HEK293 (cell line): ENCODE measurements at regions not wholly inside any gene's neighbourhood (a gene's known extent, or its start where the extent isn't known, plus 50 kb on each side); places are given as distances from the start of the nearest gene placed in this dataset.
A peak's percentile ranks its signal among the peaks of the same experiment; 100 is the strongest.

Experiments
- CTCF ChIA-PET: fragments of 350-600 bp; formaldehyde crosslinking; extraction: SDS; loops from one replicate; lab custom pipeline; 2021; ENCODE audit warnings: antibody characterized with exemption; lab: Yijun Ruan, JAX
- POLR2A ChIA-PET: fragments of 300-600 bp; formaldehyde crosslinking; extraction: SDS; loops from one replicate; lab custom pipeline; 2020; ENCODE audit warnings: antibody characterized with exemption, inconsistent platforms; lab: Yijun Ruan, JAX
- H3K27ac ChIP-seq: fragments of 200-500 bp; sonication (Bioruptor generic); 2 replicates; pipeline ENCODE4 v1.5.1; 2014; ENCODE audit warnings: low read depth, low read length, control low read depth, inconsistent platforms; ENCODE audit errors: extremely low read depth
- H3K36me3 ChIP-seq, 2 experiments: fragments of 200-500 bp in 1 of 2; sonication (Bioruptor generic) in 1 of 2; 1 replicate in 1 of 2; 2 replicates in 1 of 2; pipeline ENCODE4 v1.5.1; 2014 to 2017; ENCODE audit warnings: inconsistent platforms in 2 of 2, low read length in 2 of 2; ENCODE audit not compliant: control insufficient read depth in 2 of 2, insufficient read depth in 1 of 2
- H3K4me1 ChIP-seq: fragments of 200-500 bp; sonication (Bioruptor generic); 2 replicates; pipeline ENCODE4 v1.5.1; 2014; ENCODE audit warnings: mild to moderate bottlenecking, low read length, inconsistent platforms; ENCODE audit not compliant: control insufficient read depth, insufficient read depth
- H3K4me3 ChIP-seq: 2 replicates; pipeline ENCODE4 v1.5.1; 2011; ENCODE audit warnings: low read depth, mild to moderate bottlenecking, control low read depth, low read length, moderate library complexity
- H3K9me3 ChIP-seq: fragments of 200-500 bp; sonication (Bioruptor generic); 2 replicates; pipeline ENCODE4 v1.5.1; 2014; ENCODE audit warnings: low read depth, low read length, inconsistent platforms; ENCODE audit not compliant: control insufficient read depth, insufficient read depth
- EGR2 ChIP-seq: fragments of 450-650 bp; formaldehyde crosslinking; IDR thresholded peaks from 2 replicates; pipeline ENCODE4 v1.5.1; 2016; ENCODE audit warnings: low read depth, missing biosample characterization, missing genetic modification characterization
- GLIS2 ChIP-seq: fragments of 450-650 bp; formaldehyde crosslinking; IDR thresholded peaks from 2 replicates; pipeline ENCODE4 v1.5.1; 2016; ENCODE audit warnings: missing biosample characterization, missing genetic modification characterization
- KLF9 ChIP-seq: fragments of 450-650 bp; formaldehyde crosslinking; IDR thresholded peaks from 2 replicates; pipeline ENCODE4 v1.5.1; 2016; ENCODE audit warnings: missing biosample characterization, missing genetic modification characterization, low read depth
- MYNN ChIP-seq: fragments of 450-650 bp; formaldehyde crosslinking; IDR thresholded peaks from 2 replicates; pipeline ENCODE4 v1.5.1; 2016; ENCODE audit warnings: missing biosample characterization, missing genetic modification characterization, borderline replicate concordance
- PRDM1 ChIP-seq: fragments of 450-650 bp; formaldehyde crosslinking; IDR thresholded peaks from 2 replicates; pipeline ENCODE4; 2016; ENCODE audit warnings: missing biosample characterization, missing genetic modification characterization
- REPIN1 ChIP-seq: fragments of 450-650 bp; formaldehyde crosslinking; IDR thresholded peaks from 2 replicates; pipeline ENCODE4 v1.5.1; 2017; ENCODE audit warnings: missing biosample characterization, missing genetic modification characterization, low read depth
- ZBTB21 ChIP-seq: fragments of 450-650 bp; formaldehyde crosslinking; IDR thresholded peaks from 2 replicates; pipeline ENCODE4 v1.5.1; 2017; ENCODE audit warnings: missing biosample characterization, missing genetic modification characterization
- ZFHX2 ChIP-seq: fragments of 450-650 bp; formaldehyde crosslinking; conservative IDR thresholded peaks from 2 replicates; pipeline ENCODE4 v1.5.1; 2016; ENCODE audit warnings: missing biosample characterization, missing genetic modification characterization
- ZFP37 ChIP-seq: fragments of 450-650 bp; formaldehyde crosslinking; IDR thresholded peaks from 2 replicates; pipeline ENCODE4 v1.5.1; 2016; ENCODE audit warnings: missing biosample characterization, missing genetic modification characterization
- ZIC2 ChIP-seq: fragments of 450-650 bp; formaldehyde crosslinking; IDR thresholded peaks from 2 replicates; pipeline ENCODE4 v1.5.1; 2016; ENCODE audit warnings: missing biosample characterization, missing genetic modification characterization
- ZNF138 ChIP-seq: fragments of 450-650 bp; formaldehyde crosslinking; IDR thresholded peaks from 2 replicates; pipeline ENCODE4 v1.5.1; 2016; ENCODE audit warnings: missing biosample characterization, missing genetic modification characterization, borderline replicate concordance
- ZNF155 ChIP-seq: fragments of 450-650 bp; formaldehyde crosslinking; IDR thresholded peaks from 2 replicates; pipeline ENCODE4 v1.5.1; 2016; ENCODE audit warnings: missing biosample characterization, missing genetic modification characterization
- ZNF16 ChIP-seq: fragments of 450-650 bp; formaldehyde crosslinking; IDR thresholded peaks from 2 replicates; pipeline ENCODE4 v1.5.1; 2016; ENCODE audit warnings: low read depth, missing biosample characterization, missing genetic modification characterization
- ZNF2 ChIP-seq: fragments of 450-650 bp; formaldehyde crosslinking; IDR thresholded peaks from 2 replicates; pipeline ENCODE4 v1.5.1; 2016; ENCODE audit warnings: missing biosample characterization, missing genetic modification characterization
- ZNF521 ChIP-seq: fragments of 450-650 bp; formaldehyde crosslinking; IDR thresholded peaks from 2 replicates; pipeline ENCODE4 v1.5.1; 2017; ENCODE audit warnings: missing biosample characterization, mild to moderate bottlenecking, missing genetic modification characterization
- ZNF585B ChIP-seq: fragments of 450-650 bp; formaldehyde crosslinking; IDR thresholded peaks from 2 replicates; pipeline ENCODE4 v1.5.1; 2016; ENCODE audit warnings: missing biosample characterization, missing genetic modification characterization
- ZNF621 ChIP-seq: fragments of 450-650 bp; formaldehyde crosslinking; IDR thresholded peaks from 2 replicates; pipeline ENCODE4 v1.5.1; 2017; ENCODE audit warnings: missing biosample characterization, missing genetic modification characterization
- TF ChIP-seq, protein P1 (sequence below): fragments of 450-650 bp; IDR thresholded peaks from 2 replicates; pipeline ENCODE4 v1.5.1; 2018; ENCODE audit warnings: missing biosample characterization, missing genetic modification characterization
- TF ChIP-seq, protein P2 (sequence below): fragments of 450-650 bp; IDR thresholded peaks from 2 replicates; pipeline ENCODE4 v1.5.1; 2018; ENCODE audit warnings: missing biosample characterization, mild to moderate bottlenecking, missing genetic modification characterization

DNA sequence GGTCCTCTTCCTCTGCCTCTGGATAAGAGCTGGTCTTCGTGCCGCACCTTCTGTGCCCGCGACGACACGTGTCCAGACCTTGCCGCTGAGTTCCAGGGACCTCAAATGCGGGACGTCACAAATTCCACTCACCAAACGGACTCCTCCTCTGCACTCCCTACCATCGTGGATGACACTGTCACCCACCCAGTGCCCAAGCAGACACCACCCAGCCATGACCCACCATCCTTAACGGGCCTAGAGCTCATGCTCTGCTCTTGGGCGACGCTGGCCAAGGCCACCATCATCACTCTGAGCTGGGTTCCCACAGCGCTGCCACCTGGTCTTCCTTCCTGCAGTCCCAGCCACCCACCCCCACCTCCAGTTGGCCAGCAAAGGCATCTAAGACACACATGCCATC lies 96.4 kb upstream of the RPL38 start:
- no peak overlapping the region for H3K27ac ChIP-seq
- H3K4me1 ChIP-seq = no peaks in the 10 kb centered on the region
- H3K36me3 ChIP-seq = no peaks in the 10 kb centered on the region
- no peaks in the 10 kb centered on the region for H3K9me3 ChIP-seq
- POLR2A ChIA-PET = no interaction called here
- H3K4me3 ChIP-seq = no peak overlapping the region
- TF ChIP-seq GLIS2 (no peak), ZNF621 (tag by site-specific recombination) (no peak), ZNF521 (no peak), ZNF155 (tag by site-specific recombination) (no peak), PRDM1 (tag by site-specific recombination) (no peak), REPIN1 (tag by site-specific recombination) (no peak), ZNF2 (tag by site-specific recombination) (no peak)
- CTCF ChIA-PET = interaction anchor here (0.8 to 3.0 kb wide), 3 partner anchors 17 to 126 kb away, joined by 3 to 11 read pairs (median 5); no protein-coding TSS in a partner anchor

DNA sequence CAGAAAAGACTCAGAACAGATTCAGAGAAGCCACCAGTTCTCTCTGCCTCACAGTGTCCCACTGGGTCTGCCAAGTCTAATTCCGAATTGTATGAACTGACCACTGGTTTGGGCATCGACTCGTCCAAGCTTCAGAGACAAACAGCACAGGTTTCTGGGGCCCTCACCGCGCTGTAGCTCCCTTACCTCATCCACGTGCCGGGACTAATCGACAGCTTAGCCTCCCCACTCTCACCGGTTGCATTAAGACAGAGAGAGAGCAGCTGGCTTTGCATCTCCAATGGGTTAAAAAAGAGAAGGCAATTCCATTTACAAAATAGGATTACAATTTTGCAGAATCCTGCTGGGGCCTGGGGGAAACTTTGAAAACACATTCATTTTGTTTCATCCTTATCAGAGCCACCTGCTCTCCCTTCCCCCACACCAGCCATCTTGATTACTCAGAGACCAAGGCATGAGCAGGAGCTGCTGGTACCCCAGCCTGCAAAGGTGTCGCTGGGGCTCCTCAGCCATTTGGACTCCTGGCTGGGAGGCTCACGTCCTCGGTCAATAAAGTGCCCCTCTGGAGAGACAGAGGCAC lies 95.3 kb upstream of the RPL38 start:
- ChIA-PET CTCF (interaction anchor here (0.8 to 3.0 kb wide), 2 partner anchors 18 to 128 kb away, joined by 3 to 11 read pairs; no protein-coding TSS in a partner anchor), POLR2A (no interaction called here)
- no peaks in the 10 kb centered on the region for H3K4me1 ChIP-seq
- no peaks in the 10 kb centered on the region for H3K9me3 ChIP-seq
- H3K27ac ChIP-seq = no peak overlapping the region
- TF ChIP-seq ZIC2 (tag by site-specific recombination) (peak; percentile 50; the same call in 1 of the 2 replicates), MYNN (tag by site-specific recombination) (no peak)
- no peak overlapping the region for H3K4me3 ChIP-seq
- no peaks in the 10 kb centered on the region for H3K36me3 ChIP-seq

DNA sequence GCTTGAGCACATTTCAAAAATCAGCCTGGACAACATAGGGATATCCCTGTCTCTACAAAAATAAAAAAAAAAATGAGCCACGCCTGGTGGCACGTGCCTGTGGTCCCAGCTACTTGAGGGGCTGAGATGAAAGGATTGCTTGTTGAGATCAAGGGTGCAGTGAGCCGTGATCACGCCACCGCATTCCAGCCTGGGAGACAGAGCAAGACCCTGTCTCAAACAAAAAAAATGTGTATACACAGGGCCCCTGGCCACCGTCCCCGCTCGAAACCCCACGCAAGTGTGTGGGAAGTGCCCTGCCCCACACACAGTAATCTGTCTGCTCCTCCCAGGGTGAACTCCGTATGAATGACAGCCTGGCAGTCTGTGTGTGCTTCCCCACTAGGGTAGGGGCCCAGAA lies 93.0 kb upstream of the RPL38 start:
- H3K36me3 ChIP-seq = no peaks in the 10 kb centered on the region
- no peaks in the 10 kb centered on the region for H3K9me3 ChIP-seq
- CTCF ChIA-PET = interaction anchor here (0.7 to 2.1 kb wide), 5 partner anchors 8 to 851 kb away, joined by 3 to 14 read pairs (median 3); no protein-coding TSS in a partner anchor
- peak; percentile 79 for TF ChIP-seq EGR2 (tag by site-specific recombination)
- no peak for TF ChIP-seq ZFP37 (tag by site-specific recombination)
- TF ChIP-seq ZBTB21 (tag by site-specific recombination) = no peak
- TF ChIP-seq, protein P1, sequence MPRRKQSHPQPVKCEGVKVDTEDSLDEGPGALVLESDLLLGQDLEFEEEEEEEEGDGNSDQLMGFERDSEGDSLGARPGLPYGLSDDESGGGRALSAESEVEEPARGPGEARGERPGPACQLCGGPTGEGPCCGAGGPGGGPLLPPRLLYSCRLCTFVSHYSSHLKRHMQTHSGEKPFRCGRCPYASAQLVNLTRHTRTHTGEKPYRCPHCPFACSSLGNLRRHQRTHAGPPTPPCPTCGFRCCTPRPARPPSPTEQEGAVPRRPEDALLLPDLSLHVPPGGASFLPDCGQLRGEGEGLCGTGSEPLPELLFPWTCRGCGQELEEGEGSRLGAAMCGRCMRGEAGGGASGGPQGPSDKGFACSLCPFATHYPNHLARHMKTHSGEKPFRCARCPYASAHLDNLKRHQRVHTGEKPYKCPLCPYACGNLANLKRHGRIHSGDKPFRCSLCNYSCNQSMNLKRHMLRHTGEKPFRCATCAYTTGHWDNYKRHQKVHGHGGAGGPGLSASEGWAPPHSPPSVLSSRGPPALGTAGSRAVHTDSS (tag by site-specific recombination) = no peak
- no peak for TF ChIP-seq KLF9
- no peak for TF ChIP-seq ZNF138 (tag by site-specific recombination)
- TF ChIP-seq ZFHX2 (tag by site-specific recombination) = peak; percentile 75
- TF ChIP-seq, protein P2, sequence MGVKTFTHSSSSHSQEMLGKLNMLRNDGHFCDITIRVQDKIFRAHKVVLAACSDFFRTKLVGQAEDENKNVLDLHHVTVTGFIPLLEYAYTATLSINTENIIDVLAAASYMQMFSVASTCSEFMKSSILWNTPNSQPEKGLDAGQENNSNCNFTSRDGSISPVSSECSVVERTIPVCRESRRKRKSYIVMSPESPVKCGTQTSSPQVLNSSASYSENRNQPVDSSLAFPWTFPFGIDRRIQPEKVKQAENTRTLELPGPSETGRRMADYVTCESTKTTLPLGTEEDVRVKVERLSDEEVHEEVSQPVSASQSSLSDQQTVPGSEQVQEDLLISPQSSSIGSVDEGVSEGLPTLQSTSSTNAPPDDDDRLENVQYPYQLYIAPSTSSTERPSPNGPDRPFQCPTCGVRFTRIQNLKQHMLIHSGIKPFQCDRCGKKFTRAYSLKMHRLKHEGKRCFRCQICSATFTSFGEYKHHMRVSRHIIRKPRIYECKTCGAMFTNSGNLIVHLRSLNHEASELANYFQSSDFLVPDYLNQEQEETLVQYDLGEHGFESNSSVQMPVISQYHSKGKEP (tag by site-specific recombination) = no peak
- no peak for TF ChIP-seq ZNF585B (tag by site-specific recombination)
- no peak for TF ChIP-seq ZNF16 (tag by site-specific recombination)
- POLR2A ChIA-PET = no interaction called here
- H3K4me1 ChIP-seq = no peaks in the 10 kb centered on the region
- no peak overlapping the region for H3K27ac ChIP-seq
- no peak overlapping the region for H3K4me3 ChIP-seq
